A673 (cell line): ENCODE measurements at regions not wholly inside any gene's neighbourhood (a gene's known extent, or its start where the extent isn't known, plus 50 kb on each side); places are given as distances from the start of the nearest gene placed in this dataset.

ENCODE experiments used
- BruUV-seq: library from RNA; stranded (reverse); fragments of 400-500 nt; replicated peaks from 2 replicates; lab custom pipeline; 2021; lab: Mats Ljungman, UMichigan
- CTCF ChIA-PET: fragments of 300-600 bp; sonication (Branson Sonifier 250); formaldehyde crosslinking; loops from one replicate; lab custom pipeline; 2022; ENCODE audit warnings: antibody characterized with exemption; lab: Charles Lee
- POLR2A ChIA-PET: fragments of 300-600 bp; sonication (Branson Sonifier 250); formaldehyde crosslinking; loops from one replicate; lab custom pipeline; 2022; ENCODE audit warnings: antibody characterized with exemption; ENCODE audit not compliant: low non-redundant PET; lab: Charles Lee
- DNase-seq: peaks from one replicate; pipeline ENCODE4 v3.0.0-alpha.2; 2015; ENCODE audit warnings: low spot score
- H3K27ac ChIP-seq: fragments of 200-600 bp; sonication (generic); 2 replicates; pipeline ENCODE4 v1.5.1; 2016; ENCODE audit warnings: mixed run types, low read depth, mild to moderate bottlenecking, mixed read lengths, antibody characterized with exemption, low read length; ENCODE audit not compliant: poor library complexity, severe bottlenecking
- H3K27me3 ChIP-seq: fragments of 200-600 bp; sonication (generic); replicated peaks from 2 replicates; pipeline ENCODE4 v1.6.1; 2017; ENCODE audit warnings: mixed run types, low read depth, mild to moderate bottlenecking, mixed read lengths, antibody characterized with exemption, low read length; ENCODE audit not compliant: insufficient read depth, poor library complexity
- H3K36me3 ChIP-seq: fragments of 200-600 bp; sonication (generic); 2 replicates; pipeline ENCODE4 v1.6.1; 2016; ENCODE audit warnings: mixed run types, mild to moderate bottlenecking, mixed read lengths, antibody characterized with exemption, low read length; ENCODE audit not compliant: insufficient read depth, poor library complexity, severe bottlenecking
- H3K4me1 ChIP-seq: fragments of 200-600 bp; sonication (generic); 2 replicates; pipeline ENCODE4 v1.6.1; 2017; ENCODE audit warnings: mixed run types, mild to moderate bottlenecking, mixed read lengths, antibody characterized with exemption, low read length; ENCODE audit not compliant: insufficient read depth, poor library complexity, severe bottlenecking
- H3K4me3 ChIP-seq: fragments of 200-600 bp; sonication (generic); 2 replicates; pipeline ENCODE4 v1.5.1; 2016; ENCODE audit warnings: low read depth, mixed run types, mild to moderate bottlenecking, mixed read lengths, low read length; ENCODE audit not compliant: poor library complexity, severe bottlenecking
- H3K9me3 ChIP-seq: fragments of 200-600 bp; sonication (generic); 2 replicates; pipeline ENCODE4 v1.6.1; 2016; ENCODE audit warnings: mixed run types, low read depth, mild to moderate bottlenecking, mixed read lengths, antibody characterized with exemption, low read length; ENCODE audit not compliant: poor library complexity, severe bottlenecking
- CTCF ChIP-seq: fragments of 300-800, 200-600 bp; sonication (generic); conservative IDR thresholded peaks from 2 replicates; pipeline ENCODE4 v1.5.1; 2017; ENCODE audit warnings: low read depth, mild to moderate bottlenecking, antibody characterized with exemption, low read length, moderate library complexity, mixed read lengths
- EZH2 ChIP-seq: fragments of 200-600 bp; sonication (generic); IDR thresholded peaks from 2 replicates; pipeline ENCODE4 v1.6.1; 2017; ENCODE audit warnings: borderline replicate concordance, low read depth, mild to moderate bottlenecking, mixed read lengths, antibody characterized with exemption, low read length; ENCODE audit not compliant: poor library complexity, severe bottlenecking
- intact Hi-C: fragments of 100-400 bp; cut with micrococcal nuclease; formaldehyde crosslinking; loops from one replicate; pipeline ENCODE4 v1.10.0; 2022; ENCODE audit not compliant: unreplicated experiment

DNA sequence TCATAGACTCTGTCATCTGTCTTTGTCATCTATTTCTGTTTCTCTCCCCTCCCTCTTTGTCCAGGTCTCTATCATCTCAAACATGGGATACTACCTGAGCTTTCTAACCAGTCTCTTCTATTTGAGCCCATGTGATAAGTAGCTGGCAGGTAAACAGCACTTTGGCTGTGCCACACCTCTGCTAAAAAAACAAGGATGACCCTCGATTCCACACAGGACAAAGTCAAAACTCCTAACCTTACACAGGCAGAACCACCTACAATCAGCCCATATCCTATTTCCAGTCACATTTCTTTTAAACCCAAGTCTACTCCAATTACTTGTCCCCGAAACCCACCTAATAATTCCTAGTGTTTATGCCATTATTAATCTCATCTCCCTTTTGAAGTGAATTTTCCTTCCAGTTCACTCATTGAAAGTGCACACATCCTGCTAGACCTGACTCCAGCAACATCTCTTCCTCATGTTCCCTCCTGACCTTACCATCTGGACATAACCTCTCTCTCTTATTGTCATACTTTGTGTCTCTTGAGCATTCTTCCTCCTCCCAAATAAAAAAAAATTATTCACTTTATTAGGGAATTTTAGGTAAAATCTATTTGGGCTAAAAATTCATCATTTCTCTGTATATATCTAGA lies 256.1 kb upstream of the ONECUT1 start:
- intact Hi-C loops, result no loop called here
- CTCF ChIA-PET, result no interaction called here

DNA sequence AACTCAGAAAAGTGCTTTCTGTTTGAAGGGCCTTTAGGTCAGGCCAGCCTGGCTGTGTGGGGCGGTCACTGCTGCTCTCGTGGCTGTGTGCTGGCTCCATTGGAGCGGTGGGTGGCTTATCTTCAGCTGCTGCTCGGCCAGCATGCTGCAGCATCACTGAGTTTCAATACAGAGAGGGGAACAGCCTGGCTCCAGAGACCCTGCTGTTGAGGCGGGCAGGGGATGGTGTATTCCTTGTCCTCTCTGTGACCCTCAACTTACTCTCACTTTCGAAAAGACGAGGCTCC lies 248.5 kb upstream of the ONECUT1 start:
- Histone ChIP-seq H3K4me3 (no peak overlapping the region), H3K36me3 (no peaks in the 10 kb centered on the region), H3K4me1 (no peaks in the 10 kb centered on the region), H3K27me3 (no peaks in the 10 kb centered on the region), H3K27ac (no peak overlapping the region), H3K9me3 (peaks cover 9% of the 10 kb centered on the region)
- ChIA-PET CTCF (no interaction called here), POLR2A (no interaction called here)
- BruUV-seq, result no TSS peak
- TF ChIP-seq EZH2 (no peak), CTCF (no peak)
- DNase-seq, result no peak
- intact Hi-C loops, result no loop called here

More for the DNA sequence above, 256.1 kb upstream of the ONECUT1 start:
- H3K36me3 ChIP-seq, result no peaks in the 10 kb centered on the region
- H3K9me3 ChIP-seq, result peaks cover 23% of the 10 kb centered on the region
- BruUV-seq, result no TSS peak
- H3K27me3 ChIP-seq, result no peaks in the 10 kb centered on the region
- H3K4me1 ChIP-seq, result no peaks in the 10 kb centered on the region
- POLR2A ChIA-PET, result no interaction called here
- TF ChIP-seq EZH2 (no peak), CTCF (no peak)
- DNase-seq, result no peak
- H3K4me3 ChIP-seq, result no peak overlapping the region
- H3K27ac ChIP-seq, result no peak overlapping the region

DNA sequence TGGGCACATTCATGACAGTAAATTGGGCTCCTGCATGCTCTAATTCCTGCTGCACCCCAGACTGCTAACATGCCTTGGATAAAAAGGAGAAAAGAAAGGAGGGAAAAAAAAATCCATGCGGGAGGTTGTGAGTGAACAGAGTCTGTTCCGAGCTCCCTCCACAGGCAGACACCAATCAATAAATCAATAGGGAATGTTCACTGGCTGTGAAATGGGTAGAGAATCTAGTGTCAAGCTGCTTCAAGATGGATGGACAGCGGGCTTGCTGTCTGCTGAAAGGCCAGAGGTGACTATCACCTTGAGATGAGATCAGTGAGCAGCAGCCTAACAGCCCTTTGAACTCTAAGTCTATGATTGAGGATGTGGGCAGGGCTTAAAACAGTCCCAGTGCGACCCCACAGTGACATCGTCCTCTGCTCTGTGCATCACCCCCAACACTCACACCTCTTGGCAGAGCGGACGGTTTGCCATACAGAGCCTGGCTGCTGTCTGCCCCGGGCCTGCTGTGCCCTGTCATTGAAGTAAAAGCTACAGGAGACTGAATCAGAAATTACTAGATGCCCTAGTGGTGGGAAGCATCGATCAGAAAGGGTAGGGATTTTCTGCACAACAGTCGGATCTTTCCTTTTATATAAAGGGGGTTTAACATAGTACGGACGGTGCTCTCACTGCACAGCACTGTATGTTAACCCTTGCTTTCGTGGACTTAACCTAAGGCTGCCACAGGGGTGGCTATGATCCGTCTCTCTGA lies 247.9 kb upstream of the ONECUT1 start:
- no peak for DNase-seq
- no TSS peak for BruUV-seq
- CTCF ChIA-PET, result no interaction called here
- Histone ChIP-seq H3K27me3 (no peaks in the 10 kb centered on the region), H3K4me3 (no peak overlapping the region), H3K9me3 (peaks cover 9% of the 10 kb centered on the region), H3K36me3 (no peaks in the 10 kb centered on the region), H3K4me1 (no peaks in the 10 kb centered on the region), H3K27ac (no peak overlapping the region)
- POLR2A ChIA-PET, result no interaction called here
- no peak for TF ChIP-seq EZH2
- no peak for TF ChIP-seq CTCF
- intact Hi-C loops, result no loop called here
